ENCODE measurements at regions not wholly inside any gene's neighbourhood (a gene's known extent, or its start where the extent isn't known, plus 50 kb on each side); places are given as distances from the start of the nearest gene placed in this dataset.
"Not testable (repeated sequence)": the region's sequence is repeated elsewhere in the genome, so short reads cannot be mapped to it uniquely, and the experiment has no call there.

GRCh38 chr6:67467341-67467740 is 1167.7 kb upstream of the ADGRB3 start:
- no peak for DNase-seq

- not testable (repeated sequence) for DNase-seq
Observed at GRCh38 chr6:67462725-67463124, 1172.4 kb upstream of the ADGRB3 start.

- DNase-seq, result no peak
Observed at GRCh38 chr6:67459556-67459955, 1175.5 kb upstream of the ADGRB3 start.

- no peak for DNase-seq
Observed at GRCh38 chr6:67458265-67458664, 1176.8 kb upstream of the ADGRB3 start.

GRCh38 chr6:67451874-67452273 is 1183.2 kb upstream of the ADGRB3 start:
- no peak for DNase-seq

GRCh38 chr6:67450641-67451040 is 1184.4 kb upstream of the ADGRB3 start:
- DNase-seq, result no peak

GRCh38 chr6:67449602-67450001 is 1185.5 kb upstream of the ADGRB3 start:
- DNase-seq, result no peak

- DNase-seq, result no peak
Observed at GRCh38 chr6:67433124-67433523, 1202.0 kb upstream of the ADGRB3 start.

- DNase-seq, result no peak
Observed at GRCh38 chr6:67431076-67431475, 1204.0 kb upstream of the ADGRB3 start.

GRCh38 chr6:67426686-67427085 is 1208.4 kb upstream of the ADGRB3 start:
- DNase-seq, result not testable (repeated sequence)

- DNase-seq, result no peak
Observed at GRCh38 chr6:67412035-67412434, 1223.0 kb upstream of the ADGRB3 start.

GRCh38 chr6:67411036-67411435 is 1224.0 kb upstream of the ADGRB3 start:
- DNase-seq, result no peak

- no peak for DNase-seq
Observed at GRCh38 chr6:67394254-67394653, 1240.8 kb upstream of the ADGRB3 start.

- DNase-seq, result no peak
Observed at GRCh38 chr6:67393356-67393755, 1241.7 kb upstream of the ADGRB3 start.

GRCh38 chr6:67391955-67392354 is 1243.1 kb upstream of the ADGRB3 start:
- DNase-seq, result no peak

GRCh38 chr6:67369679-67370078 is 1265.4 kb upstream of the ADGRB3 start:
- no peak for DNase-seq

- DNase-seq, result no peak
Observed at GRCh38 chr6:67362976-67363375, 1272.1 kb upstream of the ADGRB3 start.

GRCh38 chr6:67361264-67361663 is 1273.8 kb upstream of the ADGRB3 start:
- DNase-seq, result no peak

GRCh38 chr6:67358241-67358640 is 1276.8 kb upstream of the ADGRB3 start:
- no peak for DNase-seq

- no peak for DNase-seq
Observed at GRCh38 chr6:67353861-67354260, 1281.2 kb upstream of the ADGRB3 start.

GRCh38 chr6:67352717-67353116 is 1282.4 kb upstream of the ADGRB3 start:
- no peak for DNase-seq

- DNase-seq, result no peak
Observed at GRCh38 chr6:67350729-67351128, 1284.4 kb upstream of the ADGRB3 start.

- no peak for DNase-seq
Observed at GRCh38 chr6:67345946-67346345, 1289.1 kb upstream of the ADGRB3 start.

GRCh38 chr6:67336014-67336413 is 1299.1 kb upstream of the ADGRB3 start:
- no peak for DNase-seq

GRCh38 chr6:67331304-67331703 is 1303.8 kb upstream of the ADGRB3 start:
- no peak for DNase-seq

GRCh38 chr6:67328269-67328668 is 1306.8 kb upstream of the ADGRB3 start:
- DNase-seq, result no peak

All from activated effector memory CD4-positive, alpha-beta T cell treated with anti-CD3 and anti-CD28 coated beads, Interleukin-2, amount 50 U/mL, for 16 hours (primary cell).